ENCODE measurements at regions not wholly inside any gene's neighbourhood (a gene's known extent, or its start where the extent isn't known, plus 50 kb on each side); places are given as distances from the start of the nearest gene placed in this dataset.

DNA sequence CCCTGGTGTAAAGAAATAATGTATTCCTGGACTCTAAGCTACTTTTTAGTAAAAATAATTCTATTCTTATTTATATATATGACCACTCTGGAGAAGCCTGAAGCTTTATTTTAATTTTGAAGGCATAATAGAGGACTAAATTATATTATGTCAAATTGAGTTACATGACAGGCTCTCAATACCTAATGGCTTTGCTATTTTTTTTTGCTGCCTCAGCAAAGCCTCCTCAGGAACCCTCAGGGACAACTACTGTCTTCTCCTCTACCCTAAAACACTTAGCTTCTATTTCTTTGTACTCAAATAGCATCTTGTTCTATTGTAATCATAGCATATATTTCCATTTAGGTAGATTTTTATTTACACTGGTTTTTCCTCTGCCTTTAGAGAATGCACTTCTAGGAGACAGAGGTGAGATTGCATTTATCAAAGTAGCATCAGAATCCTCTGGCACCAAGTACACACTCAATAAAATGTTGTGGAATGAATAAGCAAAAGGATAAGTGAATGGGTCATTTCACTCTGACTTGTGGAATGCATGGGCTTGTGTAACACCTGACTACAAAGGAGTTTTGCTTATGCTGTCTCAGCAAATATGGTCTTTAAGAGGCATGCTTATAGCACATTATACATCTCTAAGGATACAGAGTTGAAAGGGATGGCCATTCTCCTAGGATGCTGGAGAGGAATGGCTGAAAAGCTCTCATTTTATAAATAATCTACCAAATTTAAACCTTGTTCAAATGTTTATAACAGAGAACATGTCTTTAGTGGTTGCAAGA is 605.2 kb downstream of the KCNJ2 start:
- H3K9ac ChIP-seq (ENCODE audit: low read length), result no peak overlapping the region
- H3K23ac ChIP-seq (ENCODE audit: low read length), result no peak overlapping the region
- H3K4me3 ChIP-seq (ENCODE audit: low read depth, low read length), result no peak overlapping the region
- no peaks in the 10 kb centered on the region for H3K79me2 ChIP-seq (ENCODE audit: control insufficient read depth, insufficient read depth, low read length, poor library complexity)
- H4K12ac ChIP-seq (ENCODE audit: low read depth, low read length), result no peak overlapping the region
- no peak overlapping the region for H3K18ac ChIP-seq (ENCODE audit: low read length)
- no peaks in the 10 kb centered on the region for H3K4me1 ChIP-seq (ENCODE audit: control insufficient read depth in 1 of 2, insufficient read depth in 2 of 2, low read length in 2 of 2)
- no peak overlapping the region for H4K91ac ChIP-seq (ENCODE audit: low read depth, low read length)
- H2BK120ac ChIP-seq (ENCODE audit: insufficient read depth, low read length, poor library complexity), result no peak overlapping the region
- no peaks in the 10 kb centered on the region for H3K9me3 ChIP-seq (ENCODE audit: insufficient read depth, low read depth, low read length)
- peaks cover 3% of the 10 kb centered on the region for H3K79me1 ChIP-seq (ENCODE audit: low read length)
- H4K8ac ChIP-seq (ENCODE audit: low read depth, low read length), result no peak overlapping the region
- H3K27me3 ChIP-seq (ENCODE audit: insufficient read depth, low read length), result no peaks in the 10 kb centered on the region
- no peak overlapping the region for H3K4ac ChIP-seq (ENCODE audit: low read depth, low read length)
- H2AK5ac ChIP-seq (ENCODE audit: low read length), result no peak overlapping the region
- DNase-seq, result no peak
- no peaks in the 10 kb centered on the region for H3K36me3 ChIP-seq (ENCODE audit: control insufficient read depth in 1 of 2, insufficient read depth in 2 of 2, low read length in 2 of 2)
- no peak overlapping the region for H2BK12ac ChIP-seq (ENCODE audit: low read length)
- H3K4me2 ChIP-seq (ENCODE audit: low read length), result no peak overlapping the region
- no peak overlapping the region for H2AFZ ChIP-seq (ENCODE audit: insufficient read depth, low read length, poor library complexity)
- H3K14ac ChIP-seq (ENCODE audit: low read length), result no peak overlapping the region
- H2BK5ac ChIP-seq (ENCODE audit: low read depth, low read length, poor library complexity), result no peak overlapping the region
- H3K27ac ChIP-seq (ENCODE audit: low read depth, low read length), result no peak overlapping the region

DNA sequence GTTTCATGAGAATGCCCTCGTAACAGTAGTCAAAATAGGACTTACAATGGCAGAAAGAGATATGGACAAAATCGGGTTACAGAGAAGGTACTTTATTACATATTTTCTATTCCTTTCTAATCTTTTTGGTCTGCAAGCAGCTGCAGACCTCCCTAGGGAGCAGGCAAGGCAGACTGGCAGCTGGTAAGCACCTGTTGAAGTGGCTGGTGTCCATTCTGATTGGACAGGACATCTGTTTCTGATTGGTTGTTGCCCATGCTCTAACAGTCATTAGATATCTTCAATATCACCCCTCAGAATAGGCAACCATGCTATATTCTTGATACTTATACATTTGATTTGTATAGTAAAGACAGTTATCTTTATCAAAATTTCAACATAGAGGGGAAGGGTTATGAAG is 606.3 kb downstream of the KCNJ2 start:
- H3K4me3 ChIP-seq (ENCODE audit: low read depth, low read length), result no peak overlapping the region
- H2AFZ ChIP-seq (ENCODE audit: insufficient read depth, low read length, poor library complexity), result no peak overlapping the region
- no peaks in the 10 kb centered on the region for H3K79me2 ChIP-seq (ENCODE audit: control insufficient read depth, insufficient read depth, low read length, poor library complexity)
- no peak overlapping the region for H3K14ac ChIP-seq (ENCODE audit: low read length)
- WGBS (ENCODE audit: extremely low coverage, insufficient coverage, insufficient read length), result no CpG with 5 or more reads among the region's 2 CpGs
- H3K27me3 ChIP-seq (ENCODE audit: insufficient read depth, low read length), result no peaks in the 10 kb centered on the region
- no peak overlapping the region for H3K27ac ChIP-seq (ENCODE audit: low read depth, low read length)
- H3K23ac ChIP-seq (ENCODE audit: low read length), result no peak overlapping the region
- H3K79me1 ChIP-seq (ENCODE audit: low read length), result peaks cover 1% of the 10 kb centered on the region
- no peaks in the 10 kb centered on the region for H3K36me3 ChIP-seq (ENCODE audit: control insufficient read depth in 1 of 2, insufficient read depth in 2 of 2, low read length in 2 of 2)
- peaks cover 3% of the 10 kb centered on the region for H3K9me3 ChIP-seq (ENCODE audit: insufficient read depth, low read depth, low read length)
- H4K91ac ChIP-seq (ENCODE audit: low read depth, low read length), result no peak overlapping the region
- H2BK120ac ChIP-seq (ENCODE audit: insufficient read depth, low read length, poor library complexity), result no peak overlapping the region
- H2BK5ac ChIP-seq (ENCODE audit: low read depth, low read length, poor library complexity), result no peak overlapping the region
- no peak overlapping the region for H3K4me2 ChIP-seq (ENCODE audit: low read length)
- no peak for DNase-seq
- no peak overlapping the region for H4K12ac ChIP-seq (ENCODE audit: low read depth, low read length)
- H3K9ac ChIP-seq (ENCODE audit: low read length), result no peak overlapping the region
- no peaks in the 10 kb centered on the region for H3K4me1 ChIP-seq (ENCODE audit: control insufficient read depth in 1 of 2, insufficient read depth in 2 of 2, low read length in 2 of 2)
- no peak overlapping the region for H4K8ac ChIP-seq (ENCODE audit: low read depth, low read length)
- no peak overlapping the region for H2AK5ac ChIP-seq (ENCODE audit: low read length)
- no peak overlapping the region for H3K4ac ChIP-seq (ENCODE audit: low read depth, low read length)
- H3K18ac ChIP-seq (ENCODE audit: low read length), result no peak overlapping the region
- H2BK12ac ChIP-seq (ENCODE audit: low read length), result no peak overlapping the region

- Histone ChIP-seq H4K8ac (ENCODE audit: low read depth, low read length) (no peak overlapping the region), H3K9ac (ENCODE audit: low read length) (no peak overlapping the region), H3K79me1 (ENCODE audit: low read length) (no peaks in the 10 kb centered on the region), H2BK120ac (ENCODE audit: insufficient read depth, low read length, poor library complexity) (no peak overlapping the region), H3K4ac (ENCODE audit: low read depth, low read length) (no peak overlapping the region), H3K36me3 (ENCODE audit: control insufficient read depth in 1 of 2, insufficient read depth in 2 of 2, low read length in 2 of 2) (no peaks in the 10 kb centered on the region), H2BK5ac (ENCODE audit: low read depth, low read length, poor library complexity) (no peak overlapping the region), H2BK12ac (ENCODE audit: low read length) (no peak overlapping the region), H3K27me3 (ENCODE audit: insufficient read depth, low read length) (no peaks in the 10 kb centered on the region), H3K4me3 (ENCODE audit: low read depth, low read length) (no peak overlapping the region), H4K12ac (ENCODE audit: low read depth, low read length) (no peak overlapping the region), H2AK5ac (ENCODE audit: low read length) (no peak overlapping the region), H3K27ac (ENCODE audit: low read depth, low read length) (no peak overlapping the region), H2AFZ (ENCODE audit: insufficient read depth, low read length, poor library complexity) (no peak overlapping the region), H3K18ac (ENCODE audit: low read length) (no peak overlapping the region), H3K79me2 (ENCODE audit: control insufficient read depth, insufficient read depth, low read length, poor library complexity) (no peaks in the 10 kb centered on the region), H3K14ac (ENCODE audit: low read length) (no peak overlapping the region), H3K4me2 (ENCODE audit: low read length) (no peak overlapping the region), H3K9me3 (ENCODE audit: insufficient read depth, low read depth, low read length) (peaks cover 3% of the 10 kb centered on the region), H3K4me1 (ENCODE audit: control insufficient read depth in 1 of 2, insufficient read depth in 2 of 2, low read length in 2 of 2) (no peaks in the 10 kb centered on the region), H3K23ac (ENCODE audit: low read length) (no peak overlapping the region), H4K91ac (ENCODE audit: low read depth, low read length) (no peak overlapping the region)
- WGBS (ENCODE audit: extremely low coverage, insufficient coverage, insufficient read length), result no CpG with 5 or more reads among the region's 3 CpGs
- DNase-seq, result no peak
These were observed 607.1 kb downstream of the KCNJ2 start for GRCh38 chr17:70776441-70776840.

- Histone ChIP-seq H3K14ac (ENCODE audit: low read length) (no peak overlapping the region), H2AK5ac (ENCODE audit: low read length) (no peak overlapping the region), H3K4ac (ENCODE audit: low read depth, low read length) (no peak overlapping the region), H3K18ac (ENCODE audit: low read length) (no peak overlapping the region), H2AFZ (ENCODE audit: insufficient read depth, low read length, poor library complexity) (no peak overlapping the region), H3K36me3 (ENCODE audit: control insufficient read depth in 1 of 2, insufficient read depth in 2 of 2, low read length in 2 of 2) (no peaks in the 10 kb centered on the region), H2BK120ac (ENCODE audit: insufficient read depth, low read length, poor library complexity) (no peak overlapping the region), H3K9ac (ENCODE audit: low read length) (no peak overlapping the region), H4K8ac (ENCODE audit: low read depth, low read length) (no peak overlapping the region), H3K79me1 (ENCODE audit: low read length) (no peaks in the 10 kb centered on the region), H3K27me3 (ENCODE audit: insufficient read depth, low read length) (no peaks in the 10 kb centered on the region), H3K27ac (ENCODE audit: low read depth, low read length) (no peak overlapping the region), H3K23ac (ENCODE audit: low read length) (no peak overlapping the region), H3K4me1 (ENCODE audit: control insufficient read depth in 1 of 2, insufficient read depth in 2 of 2, low read length in 2 of 2) (no peaks in the 10 kb centered on the region), H2BK12ac (ENCODE audit: low read length) (no peak overlapping the region), H4K12ac (ENCODE audit: low read depth, low read length) (no peak overlapping the region), H3K4me3 (ENCODE audit: low read depth, low read length) (no peak overlapping the region), H3K79me2 (ENCODE audit: control insufficient read depth, insufficient read depth, low read length, poor library complexity) (no peaks in the 10 kb centered on the region), H3K9me3 (ENCODE audit: insufficient read depth, low read depth, low read length) (peaks cover 3% of the 10 kb centered on the region), H4K91ac (ENCODE audit: low read depth, low read length) (no peak overlapping the region), H2BK5ac (ENCODE audit: low read depth, low read length, poor library complexity) (no peak overlapping the region), H3K4me2 (ENCODE audit: low read length) (no peak overlapping the region)
- DNase-seq, result no peak
- WGBS (ENCODE audit: extremely low coverage, insufficient coverage, insufficient read length), result no CpG with 5 or more reads among the region's 2 CpGs
These were observed 610.7 kb downstream of the KCNJ2 start for GRCh38 chr17:70780031-70780430.
